BJ (cell line): ENCODE measurements at regions not wholly inside any gene's neighbourhood (a gene's known extent, or its start where the extent isn't known, plus 50 kb on each side); places are given as distances from the start of the nearest gene placed in this dataset.

Experiments
- CTCF ChIA-PET: fragments of 350-600 bp; formaldehyde crosslinking; extraction: SDS; loops from one replicate; lab custom pipeline; 2021; ENCODE audit warnings: antibody characterized with exemption, inconsistent platforms; lab: Yijun Ruan, JAX
- POLR2A ChIA-PET: fragments of 300-600 bp; sonication (Branson Sonifier 250); formaldehyde crosslinking; extraction: SDS; loops from one replicate; lab custom pipeline; 2021; ENCODE audit warnings: antibody characterized with exemption; lab: Charles Lee
- DNase-seq: peaks from one replicate; pipeline ENCODE4 v3.0.0-alpha.2; 2011; ENCODE audit warnings: low read depth
- H3K27me3 ChIP-seq: 2 replicates; pipeline ENCODE4 v1.6.0; 2011; ENCODE audit warnings: low read length; ENCODE audit not compliant: control insufficient read depth, insufficient read depth
- H3K36me3 ChIP-seq: 2 replicates; pipeline ENCODE4 v1.5.1; 2011; ENCODE audit warnings: low read length; ENCODE audit not compliant: control insufficient read depth, insufficient read depth
- H3K4me3 ChIP-seq: 2 replicates; pipeline ENCODE4 v1.5.1; 2011; ENCODE audit warnings: low read depth, mild to moderate bottlenecking, control low read depth, low read length
- TF ChIP-seq, protein P1 (sequence below): IDR thresholded peaks from 2 replicates; pipeline ENCODE4 v1.5.1; 2011; ENCODE audit warnings: low read depth, mild to moderate bottlenecking, control low read depth, inconsistent platforms, low read length, moderate library complexity; ENCODE audit not compliant: insufficient read depth

DNA sequence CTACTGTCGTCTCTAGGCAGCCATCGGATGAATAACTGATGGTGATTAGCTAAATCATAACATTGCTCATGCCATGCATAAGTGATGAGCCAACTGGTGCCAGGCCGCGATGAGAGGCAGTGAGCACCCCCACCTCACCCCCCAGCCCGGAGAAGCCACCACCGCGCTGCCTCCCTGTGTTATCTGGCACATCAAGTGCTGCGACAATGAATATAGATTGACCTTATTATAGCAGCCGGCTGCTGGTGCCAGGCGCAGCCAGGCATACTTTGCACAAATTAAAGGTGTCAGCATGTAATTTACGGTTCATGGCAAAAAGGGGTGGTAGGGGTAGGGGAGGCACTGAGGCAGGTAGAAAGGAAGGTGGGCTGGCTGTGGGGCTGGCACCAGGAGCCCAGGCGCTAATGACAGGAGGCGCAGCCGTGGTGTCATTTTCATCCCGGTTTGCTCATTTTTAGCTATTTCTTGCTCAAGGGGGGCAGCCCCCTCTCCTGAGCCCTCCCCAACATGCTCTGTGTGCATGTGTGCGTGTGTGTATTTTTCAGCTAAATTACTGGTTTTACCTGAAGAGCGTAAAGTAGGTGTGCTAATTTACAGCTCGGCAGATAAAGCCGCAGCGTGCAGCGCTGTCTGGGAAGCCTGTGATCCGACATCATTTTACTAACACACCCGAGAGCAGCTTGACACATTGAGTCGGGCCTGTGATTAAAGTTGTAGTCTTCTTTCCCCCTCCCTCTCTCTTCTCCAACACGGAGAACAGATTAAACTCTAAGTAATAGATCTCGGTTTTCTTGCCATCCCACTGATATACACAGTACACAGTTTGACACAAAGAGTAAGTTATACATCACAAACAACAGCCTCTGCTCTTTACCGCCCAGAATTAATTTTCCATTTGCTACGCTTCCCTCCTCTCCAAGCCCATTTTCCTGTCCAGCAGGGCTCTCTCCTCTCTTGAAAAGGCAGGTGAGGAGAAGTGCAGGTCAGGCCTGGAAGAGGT, 212.3 kb downstream of the RPLP1 start:
- no peaks in the 10 kb centered on the region for H3K36me3 ChIP-seq
- no peak for DNase-seq
- no peak overlapping the region for H3K4me3 ChIP-seq
- POLR2A ChIA-PET = no interaction called here
- TF ChIP-seq, protein P1, sequence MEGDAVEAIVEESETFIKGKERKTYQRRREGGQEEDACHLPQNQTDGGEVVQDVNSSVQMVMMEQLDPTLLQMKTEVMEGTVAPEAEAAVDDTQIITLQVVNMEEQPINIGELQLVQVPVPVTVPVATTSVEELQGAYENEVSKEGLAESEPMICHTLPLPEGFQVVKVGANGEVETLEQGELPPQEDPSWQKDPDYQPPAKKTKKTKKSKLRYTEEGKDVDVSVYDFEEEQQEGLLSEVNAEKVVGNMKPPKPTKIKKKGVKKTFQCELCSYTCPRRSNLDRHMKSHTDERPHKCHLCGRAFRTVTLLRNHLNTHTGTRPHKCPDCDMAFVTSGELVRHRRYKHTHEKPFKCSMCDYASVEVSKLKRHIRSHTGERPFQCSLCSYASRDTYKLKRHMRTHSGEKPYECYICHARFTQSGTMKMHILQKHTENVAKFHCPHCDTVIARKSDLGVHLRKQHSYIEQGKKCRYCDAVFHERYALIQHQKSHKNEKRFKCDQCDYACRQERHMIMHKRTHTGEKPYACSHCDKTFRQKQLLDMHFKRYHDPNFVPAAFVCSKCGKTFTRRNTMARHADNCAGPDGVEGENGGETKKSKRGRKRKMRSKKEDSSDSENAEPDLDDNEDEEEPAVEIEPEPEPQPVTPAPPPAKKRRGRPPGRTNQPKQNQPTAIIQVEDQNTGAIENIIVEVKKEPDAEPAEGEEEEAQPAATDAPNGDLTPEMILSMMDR = no peak
- no peaks in the 10 kb centered on the region; the same call in 1 of the 2 replicates for H3K27me3 ChIP-seq
- CTCF ChIA-PET = no interaction called here

DNA sequence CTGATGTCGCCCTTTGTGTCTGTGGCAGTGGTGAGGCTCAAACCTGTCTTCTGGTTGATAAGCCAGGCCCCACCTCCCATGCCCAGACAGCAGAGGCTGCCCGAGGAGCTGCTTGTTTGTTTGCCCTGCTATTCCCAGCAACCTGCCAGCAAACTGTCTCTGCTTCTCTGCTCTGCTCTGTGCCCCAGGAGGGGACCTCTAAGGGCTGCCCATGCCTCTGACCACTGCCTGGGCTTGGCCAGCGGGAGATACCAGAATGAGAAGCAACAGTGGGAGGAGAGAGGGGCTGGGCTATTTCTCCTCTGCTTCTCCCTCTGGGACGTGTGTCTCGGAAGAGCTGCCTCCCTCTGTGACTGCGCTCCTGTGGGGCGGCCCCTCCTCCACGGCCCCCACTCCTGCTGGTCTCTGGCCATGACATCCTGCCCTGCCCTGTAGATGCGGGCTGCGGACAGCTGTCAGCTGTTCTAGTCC, 213.1 kb downstream of the RPLP1 start:
- H3K4me3 ChIP-seq = no peak overlapping the region
- no peak for DNase-seq
- peaks cover 1% of the 10 kb centered on the region for H3K27me3 ChIP-seq
- no peaks in the 10 kb centered on the region for H3K36me3 ChIP-seq
- CTCF ChIA-PET = no interaction called here
- TF ChIP-seq, protein P1 = no peak
- POLR2A ChIA-PET = no interaction called here

DNA sequence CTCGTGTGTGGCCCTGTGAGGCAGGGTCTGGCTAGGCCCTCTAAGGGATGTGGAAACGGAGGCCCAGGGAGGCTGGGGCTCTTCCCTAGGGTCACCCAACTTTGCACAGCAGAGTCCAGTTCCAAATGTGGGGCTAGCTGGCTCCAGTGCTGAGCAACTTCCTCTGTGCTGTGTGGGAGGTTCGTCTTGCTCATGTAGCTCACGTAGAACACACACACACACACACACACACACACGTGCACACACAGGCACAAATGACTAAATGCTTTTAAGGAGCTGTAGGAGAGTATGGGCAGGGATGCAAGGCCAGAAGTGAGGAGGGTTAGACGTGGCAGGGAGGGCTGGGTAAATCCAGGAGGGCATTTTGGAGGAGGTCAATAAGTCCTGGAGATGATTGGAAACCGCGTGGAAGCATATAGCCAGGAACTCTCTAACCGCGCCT, 213.8 kb downstream of the RPLP1 start:
- ChIA-PET POLR2A (no interaction called here), CTCF (no interaction called here)
- H3K27me3 ChIP-seq = peaks cover 1% of the 10 kb centered on the region
- TF ChIP-seq, protein P1 = no peak
- H3K36me3 ChIP-seq = no peaks in the 10 kb centered on the region
- no peak overlapping the region for H3K4me3 ChIP-seq
- no peak for DNase-seq

DNA sequence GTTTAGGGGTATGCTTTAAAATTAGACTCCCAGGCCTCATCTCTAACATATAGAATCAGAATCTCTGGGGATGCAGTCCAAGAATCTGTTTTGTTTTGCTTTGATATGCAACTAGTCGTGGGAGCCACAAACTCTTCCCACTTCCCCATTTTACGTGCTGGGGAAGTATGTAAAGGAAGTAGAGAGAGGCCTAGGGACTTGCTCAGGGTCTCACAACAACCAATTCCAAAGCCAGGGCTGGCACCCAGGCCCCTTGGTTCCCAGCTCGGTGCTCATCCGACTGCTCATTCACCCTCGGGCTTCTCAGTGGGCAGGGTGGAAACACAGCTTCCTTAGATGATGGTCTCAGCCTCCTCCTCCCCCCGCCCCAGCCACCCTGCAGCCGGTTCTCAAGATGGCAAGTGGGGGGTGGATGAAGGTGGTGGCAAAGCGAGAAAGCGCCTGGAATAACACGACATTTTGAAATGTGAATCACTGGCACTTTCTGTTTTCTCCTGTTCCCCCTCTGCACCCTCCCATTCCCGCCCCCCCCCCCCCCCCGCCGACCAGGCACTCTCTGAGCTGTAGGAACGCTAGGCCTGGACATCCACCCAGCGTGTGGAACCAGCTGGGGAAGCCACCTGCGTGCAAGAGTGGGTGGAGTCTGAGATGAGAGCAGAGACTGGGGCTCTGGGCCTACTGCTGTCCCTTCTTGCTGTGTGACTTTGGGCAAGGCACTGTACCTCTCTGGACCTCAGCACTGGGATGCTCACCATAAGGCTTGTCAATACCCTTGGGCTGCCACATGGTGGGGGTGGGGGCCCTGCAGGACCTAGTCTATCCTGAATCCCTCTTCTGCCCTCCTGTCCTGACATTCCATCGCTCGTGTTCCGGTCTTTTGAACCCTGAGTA, 214.5 kb downstream of the RPLP1 start:
- no peak for DNase-seq
- Histone ChIP-seq H3K36me3 (no peaks in the 10 kb centered on the region), H3K27me3 (peaks cover 1% of the 10 kb centered on the region), H3K4me3 (no peak overlapping the region)
- TF ChIP-seq, protein P1 = no peak
- CTCF ChIA-PET = no interaction called here
- POLR2A ChIA-PET = no interaction called here
